CD14-positive monocyte (primary cell): ENCODE measurements at regions not wholly inside any gene's neighbourhood (a gene's known extent, or its start where the extent isn't known, plus 50 kb on each side); places are given as distances from the start of the nearest gene placed in this dataset.

Experiments
- DNase-seq, 3 donors: peaks; one replicate each; pipeline ENCODE4 v3.0.0-alpha.2; 2011 to 2022
- H2AFZ ChIP-seq: 2 replicates; pipeline ENCODE4 v1.6.0; 2012; ENCODE audit warnings: mild to moderate bottlenecking, low read depth, low read length, inconsistent platforms; ENCODE audit not compliant: insufficient read depth, poor library complexity, severe bottlenecking
- H3K27ac ChIP-seq, 2 donors: 1 replicate in 1 of 2; 2 replicates in 1 of 2; pipeline ENCODE4 v1.5.1; 2012 to 2013; ENCODE audit warnings: low read length in 2 of 2, control low read depth in 1 of 2, inconsistent platforms in 1 of 2, low read depth in 1 of 2, mild to moderate bottlenecking in 1 of 2
- H3K27me3 ChIP-seq, 2 donors: one replicate each; pipeline versions ENCODE4 v1.6.0 to v1.6.1; 2011 to 2013; ENCODE audit warnings: low read length in 2 of 2; ENCODE audit not compliant: control insufficient read depth in 2 of 2, insufficient read depth in 2 of 2
- H3K36me3 ChIP-seq, 2 donors: replicated peaks in 1 of 2; 1 replicate in 1 of 2; 2 replicates in 1 of 2; pipeline versions ENCODE4 v1.5.1 to v1.6.1; 2012 to 2013; ENCODE audit warnings: low read length in 2 of 2, control low read depth in 1 of 2, inconsistent platforms in 1 of 2, mild to moderate bottlenecking in 1 of 2; ENCODE audit not compliant: insufficient read depth in 2 of 2, control insufficient read depth in 1 of 2
- H3K4me1 ChIP-seq, 2 donors: 1 replicate in 1 of 2; 2 replicates in 1 of 2; pipeline versions ENCODE4 v1.5.1 to v1.6.1; 2012 to 2013; ENCODE audit warnings: low read length in 2 of 2, control low read depth in 1 of 2, inconsistent platforms in 1 of 2, mild to moderate bottlenecking in 1 of 2, moderate library complexity in 1 of 2; ENCODE audit not compliant: insufficient read depth in 2 of 2, control insufficient read depth in 1 of 2
- H3K4me2 ChIP-seq: replicated peaks from 2 replicates; pipeline ENCODE3; 2012; ENCODE audit warnings: low read length, moderate library complexity, mild to moderate bottlenecking; ENCODE audit not compliant: poor library complexity, severe bottlenecking; ENCODE audit errors: extremely low read depth
- H3K4me3 ChIP-seq, 3 experiments: fragments of 200-600 bp in 1 of 3; sonication (generic) in 1 of 3; replicated peaks in 1 of 3; 1 replicate in 2 of 3; 2 replicates in 1 of 3; pipeline ENCODE4 v1.5.1; 2011 to 2013; ENCODE audit warnings: low read length in 3 of 3, mild to moderate bottlenecking in 3 of 3, control low read depth in 2 of 3, low read depth in 2 of 3, inconsistent platforms in 1 of 3, moderate library complexity in 1 of 3
- H3K79me2 ChIP-seq: 2 replicates; pipeline ENCODE4 v1.6.0; 2012; ENCODE audit warnings: mild to moderate bottlenecking, control low read depth, inconsistent platforms, low read length, moderate library complexity; ENCODE audit not compliant: insufficient read depth
- H3K9ac ChIP-seq: 2 replicates; pipeline ENCODE4 v1.6.0; 2017; ENCODE audit warnings: low read length, mild to moderate bottlenecking; ENCODE audit not compliant: insufficient read depth, poor library complexity, severe bottlenecking
- H3K9me3 ChIP-seq, 2 donors: replicated peaks in 1 of 2; 1 replicate in 1 of 2; 2 replicates in 1 of 2; pipeline versions ENCODE4 v1.5.1 to v1.6.1; 2012 to 2013; ENCODE audit warnings: low read length in 2 of 2, control low read depth in 1 of 2; ENCODE audit not compliant: control insufficient read depth in 1 of 2, insufficient read depth in 1 of 2
- H4K20me1 ChIP-seq: 2 replicates; pipeline ENCODE4 v1.6.0; 2012; ENCODE audit warnings: mild to moderate bottlenecking, low read length, control low read depth, moderate library complexity; ENCODE audit not compliant: insufficient read depth
- H3K27ac Mint-ChIP-seq, 7 donors: one replicate each; pipeline ENCODE4 v1.8.0; 2020; ENCODE audit warnings: mild to moderate bottlenecking in 7 of 7, mixed read lengths in 7 of 7, moderate library complexity in 6 of 7, inconsistent platforms in 2 of 7
- H3K27me3 Mint-ChIP-seq, 3 donors: one replicate each; pipeline ENCODE4 v1.8.0; 2021 to 2022; ENCODE audit warnings: low read depth in 3 of 3, mild to moderate bottlenecking in 3 of 3, mixed read lengths in 3 of 3, moderate library complexity in 3 of 3, inconsistent platforms in 1 of 3
- H3K36me3 Mint-ChIP-seq, 2 donors: one replicate each; pipeline ENCODE4 v1.8.0; 2020; ENCODE audit warnings: mixed read lengths in 2 of 2, inconsistent platforms in 1 of 2, mild to moderate bottlenecking in 1 of 2
- H3K4me1 Mint-ChIP-seq: one replicate; pipeline ENCODE4 v1.8.0; 2020; ENCODE audit warnings: mild to moderate bottlenecking, mixed read lengths
- H3K4me3 Mint-ChIP-seq, 2 donors: one replicate each; pipeline ENCODE4 v1.8.0; 2020; ENCODE audit warnings: mild to moderate bottlenecking in 2 of 2, mixed read lengths in 2 of 2, moderate library complexity in 1 of 2
- H3K9me3 Mint-ChIP-seq, 7 donors: one replicate each; pipeline ENCODE4 v1.8.0; 2020 to 2022; ENCODE audit warnings: mixed read lengths in 7 of 7, mild to moderate bottlenecking in 6 of 7, moderate library complexity in 6 of 7, inconsistent platforms in 2 of 7
- WGBS: methylation state at CpG from one replicate; pipeline ENCODE4 v1.1.5; 2013; ENCODE audit warnings: missing lambda C conversion rate; ENCODE audit not compliant: insufficient coverage; 5-methylcytosine and 5-hydroxymethylcytosine counted together
- intact Hi-C, 2 donors: fragments of 100-400 bp; cut with micrococcal nuclease; formaldehyde crosslinking; loops; one replicate each; pipeline versions ENCODE4 v1.15.0 to v1.15.1; 2023
- TF ChIP-seq, protein P1 (sequence below): fragments of 200-600 bp; IDR thresholded peaks from one replicate; pipeline ENCODE4 v1.8.0; 2022; ENCODE audit warnings: antibody characterized with exemption, mild to moderate bottlenecking

DNA sequence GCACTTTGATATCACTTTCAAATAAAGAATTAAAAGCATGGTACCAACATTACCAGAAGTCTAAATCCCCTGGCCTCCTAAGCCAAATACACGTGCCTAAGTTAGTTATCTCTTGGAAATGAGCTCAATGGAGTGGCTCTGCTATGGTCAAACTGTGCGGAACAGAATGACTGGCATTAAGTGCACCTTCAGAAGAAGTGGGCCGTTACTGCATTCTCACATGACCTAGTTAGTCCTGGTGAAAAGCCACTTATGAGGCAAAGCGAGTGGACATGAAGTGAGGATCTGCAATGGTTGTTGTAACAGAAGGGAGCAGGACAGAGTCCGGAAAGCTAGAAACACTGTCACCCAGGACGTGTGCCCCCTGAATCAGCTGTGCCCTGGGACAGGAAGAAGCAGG is 633.1 kb downstream of the IRX1 start:
- Mint-ChIP-seq H3K9me3 (peaks cover under 1 to 14% (median 4%) of the 10 kb centered on the region in 7 donors), H3K36me3 (no peaks in the 10 kb centered on the region), H3K27ac (no peak overlapping the region), H3K27me3 (peaks cover 0 to 4% (median 3%) of the 10 kb centered on the region in 3 donors), H3K4me3 (no peak overlapping the region), H3K4me1 (no peaks in the 10 kb centered on the region)
- DNase-seq: no peak
- no peaks in the 10 kb centered on the region for H3K36me3 ChIP-seq
- no peak overlapping the region for H2AFZ ChIP-seq
- no peaks in the 10 kb centered on the region for H3K27me3 ChIP-seq
- no peak overlapping the region for H3K27ac ChIP-seq
- no peak overlapping the region for H3K4me2 ChIP-seq
- no peak overlapping the region for H3K4me3 ChIP-seq
- peaks cover 0 to 11% of the 10 kb centered on the region in 2 donors for H3K9me3 ChIP-seq
- intact Hi-C loops: no loop called here
- no peak overlapping the region for H3K9ac ChIP-seq
- H3K79me2 ChIP-seq: no peaks in the 10 kb centered on the region
- TF ChIP-seq, protein P1, sequence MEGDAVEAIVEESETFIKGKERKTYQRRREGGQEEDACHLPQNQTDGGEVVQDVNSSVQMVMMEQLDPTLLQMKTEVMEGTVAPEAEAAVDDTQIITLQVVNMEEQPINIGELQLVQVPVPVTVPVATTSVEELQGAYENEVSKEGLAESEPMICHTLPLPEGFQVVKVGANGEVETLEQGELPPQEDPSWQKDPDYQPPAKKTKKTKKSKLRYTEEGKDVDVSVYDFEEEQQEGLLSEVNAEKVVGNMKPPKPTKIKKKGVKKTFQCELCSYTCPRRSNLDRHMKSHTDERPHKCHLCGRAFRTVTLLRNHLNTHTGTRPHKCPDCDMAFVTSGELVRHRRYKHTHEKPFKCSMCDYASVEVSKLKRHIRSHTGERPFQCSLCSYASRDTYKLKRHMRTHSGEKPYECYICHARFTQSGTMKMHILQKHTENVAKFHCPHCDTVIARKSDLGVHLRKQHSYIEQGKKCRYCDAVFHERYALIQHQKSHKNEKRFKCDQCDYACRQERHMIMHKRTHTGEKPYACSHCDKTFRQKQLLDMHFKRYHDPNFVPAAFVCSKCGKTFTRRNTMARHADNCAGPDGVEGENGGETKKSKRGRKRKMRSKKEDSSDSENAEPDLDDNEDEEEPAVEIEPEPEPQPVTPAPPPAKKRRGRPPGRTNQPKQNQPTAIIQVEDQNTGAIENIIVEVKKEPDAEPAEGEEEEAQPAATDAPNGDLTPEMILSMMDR: no peak
- no peaks in the 10 kb centered on the region for H3K4me1 ChIP-seq
- WGBS: 87% methylated on average over 6 of the region's 6 CpGs
- no peaks in the 10 kb centered on the region for H4K20me1 ChIP-seq

DNA sequence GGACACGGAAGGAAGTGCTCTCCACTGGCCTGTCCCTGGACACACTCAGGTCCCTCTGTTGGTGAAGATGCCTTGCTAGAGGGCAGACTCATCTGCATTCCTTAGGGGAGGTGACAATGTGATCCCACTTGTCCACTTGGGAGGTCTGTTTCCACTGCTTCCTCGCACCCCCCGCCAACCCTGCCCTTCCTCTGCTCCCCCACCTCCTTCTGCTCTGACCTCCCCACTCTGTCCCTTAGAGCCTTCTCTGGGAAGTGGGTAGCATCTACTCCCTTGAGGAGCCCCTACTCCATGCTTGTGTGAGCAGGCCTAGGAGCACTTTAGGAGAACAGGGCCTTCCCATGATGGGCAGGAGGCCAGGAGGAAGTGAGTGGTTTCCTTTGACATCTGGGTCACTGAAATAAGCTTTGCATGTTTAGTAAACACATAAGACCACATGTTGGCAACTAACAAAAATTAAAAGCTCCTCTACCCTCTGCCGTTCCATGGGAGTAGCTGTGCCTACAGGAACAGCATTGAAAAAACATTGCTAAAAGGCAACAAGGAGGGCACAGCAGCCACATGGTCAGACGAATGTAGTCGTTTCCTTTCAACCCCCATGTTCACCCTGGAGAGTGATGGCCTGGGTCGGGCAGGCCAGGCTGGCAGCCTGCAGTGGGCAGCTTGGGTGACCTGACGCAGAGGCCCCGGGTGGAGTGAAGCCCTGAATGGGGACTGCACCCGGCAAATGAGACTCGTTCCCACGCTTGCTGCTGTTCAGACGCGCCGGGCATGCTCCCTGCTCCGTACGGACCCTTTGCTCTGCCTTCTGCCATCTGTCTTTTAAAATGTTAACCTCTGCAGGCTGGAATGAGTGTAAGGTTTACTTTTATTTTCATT is 634.0 kb downstream of the IRX1 start:
- no peak for DNase-seq
- Mint-ChIP-seq H3K4me1 (no peaks in the 10 kb centered on the region), H3K4me3 (no peak overlapping the region), H3K27ac (no peak overlapping the region), H3K9me3 (peaks cover 3 to 14% (median 6%) of the 10 kb centered on the region in 7 donors), H3K27me3 (peaks cover 2 to 4% (median 3%) of the 10 kb centered on the region in 3 donors), H3K36me3 (no peaks in the 10 kb centered on the region)
- 69% methylated on average over 10 of the region's 17 CpGs for WGBS
- Histone ChIP-seq H4K20me1 (no peaks in the 10 kb centered on the region), H3K4me2 (no peak overlapping the region), H3K9me3 (peaks cover 4 to 9% of the 10 kb centered on the region in 2 donors), H3K4me1 (no peaks in the 10 kb centered on the region), H3K27me3 (no peaks in the 10 kb centered on the region), H3K36me3 (no peaks in the 10 kb centered on the region), H2AFZ (no peak overlapping the region), H3K9ac (no peak overlapping the region), H3K4me3 (no peak overlapping the region), H3K27ac (no peak overlapping the region), H3K79me2 (no peaks in the 10 kb centered on the region)
- intact Hi-C loops: no loop called here
- TF ChIP-seq, protein P1: no peak
